OCI-LY1 (cell line): ENCODE measurements at regions not wholly inside any gene's neighbourhood (a gene's known extent, or its start where the extent isn't known, plus 50 kb on each side); places are given as distances from the start of the nearest gene placed in this dataset.

Experiments used
- H2AFZ ChIP-seq: fragments of 200-600 bp; sonication (generic), shearing (Covaris generic); 2 replicates; pipeline ENCODE4 v1.6.0; 2014; ENCODE audit warnings: antibody characterized with exemption, mild to moderate bottlenecking, low read length
- H3F3A ChIP-seq: fragments of 200-600 bp; sonication (generic), shearing (Covaris generic); 2 replicates; pipeline ENCODE4 v1.6.0; 2014; ENCODE audit warnings: mild to moderate bottlenecking, antibody characterized with exemption, low read length, moderate library complexity; ENCODE audit not compliant: insufficient read depth
- H3K27ac ChIP-seq: fragments of 200-600 bp; sonication (generic); 2 replicates; pipeline ENCODE4 v1.5.1; 2014; ENCODE audit warnings: low read length, mixed run types, mild to moderate bottlenecking, low read depth; ENCODE audit not compliant: poor library complexity, severe bottlenecking
- H3K27me3 ChIP-seq: fragments of 200-600 bp; sonication (generic); 2 replicates; pipeline ENCODE4 v1.6.0; 2014; ENCODE audit warnings: antibody characterized with exemption, mild to moderate bottlenecking, low read length, moderate library complexity; ENCODE audit not compliant: insufficient read depth
- H3K36me3 ChIP-seq: fragments of 200-600 bp; sonication (generic); 2 replicates; pipeline ENCODE4 v1.6.1; 2014; ENCODE audit warnings: mild to moderate bottlenecking, antibody characterized with exemption, low read length, moderate library complexity, mixed read lengths; ENCODE audit not compliant: insufficient read depth
- H3K4me1 ChIP-seq: fragments of 200-600 bp; sonication (generic); 2 replicates; pipeline ENCODE4 v1.5.1; 2014; ENCODE audit warnings: mild to moderate bottlenecking, low read length, moderate library complexity; ENCODE audit not compliant: insufficient read depth, severe bottlenecking
- H3K4me2 ChIP-seq: fragments of 200-600 bp; sonication (generic), shearing (Covaris generic); 2 replicates; pipeline ENCODE4 v1.6.1; 2014; ENCODE audit warnings: low read length
- H3K4me3 ChIP-seq: fragments of 200-600 bp; sonication (generic); 2 replicates; pipeline ENCODE4 v1.5.1; 2014; ENCODE audit warnings: low read length, low read depth, mild to moderate bottlenecking, mixed read lengths; ENCODE audit not compliant: poor library complexity, severe bottlenecking
- H3K79me2 ChIP-seq: fragments of 200-600 bp; shearing (Covaris generic); 2 replicates; pipeline ENCODE4 v1.6.1; 2016; ENCODE audit warnings: mixed run types, low read length, mixed read lengths; ENCODE audit not compliant: insufficient read depth
- H3K9ac ChIP-seq: fragments of 200-600 bp; sonication (generic), shearing (Covaris generic); 2 replicates; pipeline ENCODE4 v1.6.1; 2014; ENCODE audit warnings: mild to moderate bottlenecking, low read length, mixed read lengths
- H3K9me2 ChIP-seq: fragments of 200-600 bp; sonication (generic), shearing (Covaris generic); 2 replicates; pipeline ENCODE4 v1.6.1; 2014; ENCODE audit warnings: low read depth, mild to moderate bottlenecking, low read length, mixed read lengths
- H3K9me3 ChIP-seq: fragments of 200-600 bp; shearing (Covaris generic); 2 replicates; pipeline ENCODE4 v1.6.1; 2014; ENCODE audit warnings: low read length, mixed read lengths
- H4K20me1 ChIP-seq: fragments of 200-600 bp; sonication (generic), shearing (Covaris generic); 2 replicates; pipeline ENCODE4 v1.6.0; 2016; ENCODE audit warnings: mild to moderate bottlenecking, low read length; ENCODE audit not compliant: insufficient read depth
- EZH2 ChIP-seq: fragments of 200-600 bp; sonication (generic), shearing (Covaris generic); IDR thresholded peaks from 2 replicates; pipeline ENCODE4 v1.8.0; 2017; ENCODE audit warnings: borderline replicate concordance, mixed run types, mild to moderate bottlenecking, antibody characterized with exemption, low read length, moderate library complexity, mixed read lengths
- TF ChIP-seq, protein P1 (sequence below): fragments of 200-600 bp; sonication (generic), shearing (Covaris generic); IDR thresholded peaks from 2 replicates; pipeline ENCODE4 v1.5.1; 2017; ENCODE audit warnings: mild to moderate bottlenecking, antibody characterized with exemption, low read length, moderate library complexity, mixed read lengths

DNA sequence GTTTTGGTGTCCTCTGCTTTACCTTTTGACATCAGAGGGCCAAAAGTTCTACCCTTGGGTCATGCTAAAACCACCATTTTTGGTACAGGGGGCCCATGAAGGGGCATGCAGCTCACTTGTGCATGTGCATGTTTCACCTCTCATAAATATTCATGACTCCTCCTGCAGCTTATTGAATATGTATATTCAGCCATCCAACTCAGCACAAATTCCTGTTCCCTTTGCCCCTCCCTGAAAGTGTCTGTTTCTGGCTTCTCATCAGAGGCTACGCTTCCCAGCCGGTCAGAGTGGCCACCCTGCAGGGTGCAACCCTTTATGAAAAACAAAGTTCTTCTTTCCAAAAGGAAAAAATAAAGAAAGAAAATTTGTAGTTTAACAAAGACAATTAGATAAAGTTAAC, 82.3 kb upstream of the UQCRFS1 start:
- Histone ChIP-seq H3K4me3 (no peak overlapping the region), H3K4me1 (no peaks in the 10 kb centered on the region), H3F3A (no peaks in the 10 kb centered on the region), H3K9me2 (no peaks in the 10 kb centered on the region), H3K79me2 (no peaks in the 10 kb centered on the region), H3K27me3 (no peaks in the 10 kb centered on the region), H3K4me2 (no peak overlapping the region), H3K27ac (no peak overlapping the region), H3K9ac (no peak overlapping the region), H2AFZ (no peak overlapping the region), H3K36me3 (no peaks in the 10 kb centered on the region), H4K20me1 (no peaks in the 10 kb centered on the region), H3K9me3 (no peaks in the 10 kb centered on the region)
- TF ChIP-seq, protein P1, sequence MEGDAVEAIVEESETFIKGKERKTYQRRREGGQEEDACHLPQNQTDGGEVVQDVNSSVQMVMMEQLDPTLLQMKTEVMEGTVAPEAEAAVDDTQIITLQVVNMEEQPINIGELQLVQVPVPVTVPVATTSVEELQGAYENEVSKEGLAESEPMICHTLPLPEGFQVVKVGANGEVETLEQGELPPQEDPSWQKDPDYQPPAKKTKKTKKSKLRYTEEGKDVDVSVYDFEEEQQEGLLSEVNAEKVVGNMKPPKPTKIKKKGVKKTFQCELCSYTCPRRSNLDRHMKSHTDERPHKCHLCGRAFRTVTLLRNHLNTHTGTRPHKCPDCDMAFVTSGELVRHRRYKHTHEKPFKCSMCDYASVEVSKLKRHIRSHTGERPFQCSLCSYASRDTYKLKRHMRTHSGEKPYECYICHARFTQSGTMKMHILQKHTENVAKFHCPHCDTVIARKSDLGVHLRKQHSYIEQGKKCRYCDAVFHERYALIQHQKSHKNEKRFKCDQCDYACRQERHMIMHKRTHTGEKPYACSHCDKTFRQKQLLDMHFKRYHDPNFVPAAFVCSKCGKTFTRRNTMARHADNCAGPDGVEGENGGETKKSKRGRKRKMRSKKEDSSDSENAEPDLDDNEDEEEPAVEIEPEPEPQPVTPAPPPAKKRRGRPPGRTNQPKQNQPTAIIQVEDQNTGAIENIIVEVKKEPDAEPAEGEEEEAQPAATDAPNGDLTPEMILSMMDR, result no peak
- TF ChIP-seq EZH2, result no peak

- Histone ChIP-seq H3K27ac (no peak overlapping the region), H3K27me3 (peaks cover 4% of the 10 kb centered on the region; the same call in 1 of the 2 replicates), H4K20me1 (no peaks in the 10 kb centered on the region), H3K79me2 (no peaks in the 10 kb centered on the region), H3K9me3 (no peaks in the 10 kb centered on the region), H3K4me3 (no peak overlapping the region), H3K4me1 (no peaks in the 10 kb centered on the region), H3F3A (no peaks in the 10 kb centered on the region), H3K9me2 (no peaks in the 10 kb centered on the region), H3K36me3 (no peaks in the 10 kb centered on the region), H2AFZ (no peak overlapping the region), H3K4me2 (no peak overlapping the region), H3K9ac (no peak overlapping the region)
- TF ChIP-seq, protein P1, result no peak
- TF ChIP-seq EZH2, result no peak
These were observed 84.4 kb upstream of the UQCRFS1 start for GRCh38 chr19:29297381-29297780.

GRCh38 chr19:29299416-29300380, 86.7 kb upstream of the UQCRFS1 start:
- no peaks in the 10 kb centered on the region for H3K79me2 ChIP-seq
- no peaks in the 10 kb centered on the region for H3F3A ChIP-seq
- TF ChIP-seq, protein P1, result no peak
- no peak for TF ChIP-seq EZH2
- H3K9me3 ChIP-seq, result no peaks in the 10 kb centered on the region
- H3K9ac ChIP-seq, result no peak overlapping the region
- H3K27ac ChIP-seq, result no peak overlapping the region
- H3K4me3 ChIP-seq, result no peak overlapping the region
- no peak overlapping the region for H3K4me2 ChIP-seq
- H3K36me3 ChIP-seq, result no peaks in the 10 kb centered on the region
- peaks cover 4% of the 10 kb centered on the region; the same call in 1 of the 2 replicates for H3K27me3 ChIP-seq
- no peaks in the 10 kb centered on the region for H3K4me1 ChIP-seq
- no peaks in the 10 kb centered on the region for H4K20me1 ChIP-seq
- H2AFZ ChIP-seq, result no peak overlapping the region
- no peaks in the 10 kb centered on the region for H3K9me2 ChIP-seq
